ENCODE measurements at regions not wholly inside any gene's neighbourhood (a gene's known extent, or its start where the extent isn't known, plus 50 kb on each side); places are given as distances from the start of the nearest gene placed in this dataset.

- TF ChIP-seq CTCF (IDR thresholded peaks at IDR 0.05; ENCODE audit: insufficient read depth, missing control alignments), result no peak
- DNase-seq (ENCODE audit: insufficient read length, low spot score) (no peak), FAIRE-seq (no peak)
These were observed 83.7 kb upstream of the ARHGEF3 start for GRCh38 chr3:56885453-56885852.

- TF ChIP-seq CTCF (IDR thresholded peaks at IDR 0.05; ENCODE audit: insufficient read depth, missing control alignments), result no peak
- FAIRE-seq (no peak), DNase-seq (ENCODE audit: insufficient read length, low spot score) (no peak)
These were observed 82.6 kb upstream of the ARHGEF3 start for GRCh38 chr3:56884387-56884786.

GRCh38 chr3:56883828-56884227 is 82.1 kb upstream of the ARHGEF3 start:
- DNase-seq (ENCODE audit: insufficient read length, low spot score) (no peak), FAIRE-seq (no peak)
- TF ChIP-seq CTCF (IDR thresholded peaks at IDR 0.05; ENCODE audit: insufficient read depth, missing control alignments), result no peak

GRCh38 chr3:56882896-56883295 is 81.1 kb upstream of the ARHGEF3 start:
- FAIRE-seq, result no peak
- TF ChIP-seq CTCF (IDR thresholded peaks at IDR 0.05; ENCODE audit: insufficient read depth, missing control alignments), result no peak
- DNase-seq (ENCODE audit: insufficient read length, low spot score), result no peak

GRCh38 chr3:56881841-56882240 is 80.1 kb upstream of the ARHGEF3 start:
- DNase-seq (ENCODE audit: insufficient read length, low spot score), result no peak
- FAIRE-seq, result no peak
- TF ChIP-seq CTCF (IDR thresholded peaks at IDR 0.05; ENCODE audit: insufficient read depth, missing control alignments), result no peak

- no peak for TF ChIP-seq CTCF (IDR thresholded peaks at IDR 0.05; ENCODE audit: insufficient read depth, missing control alignments)
- DNase-seq (ENCODE audit: insufficient read length, low spot score), result no peak
- no peak for FAIRE-seq
These were observed 79.2 kb upstream of the ARHGEF3 start for GRCh38 chr3:56880720-56881575.
